Stimulated activated CD8-positive, alpha-beta memory T cell treated with anti-CD3 and anti-CD28 coated beads, Interleukin-7, amount 100 ng/mL, for 48 hours (primary cell): ENCODE measurements at regions not wholly inside any gene's neighbourhood (a gene's known extent, or its start where the extent isn't known, plus 50 kb on each side); places are given as distances from the start of the nearest gene placed in this dataset.
"Not testable (repeated sequence)": the region's sequence is repeated elsewhere in the genome, so short reads cannot be mapped to it uniquely, and the experiment has no call there.

ENCODE experiments used
- DNase-seq, 2 donors: peaks; one replicate each; pipeline ENCODE4 v3.0.0-alpha.2; 2020; ENCODE audit warnings: low read depth in 1 of 2; ENCODE audit errors: extremely low read depth in 1 of 2

DNA sequence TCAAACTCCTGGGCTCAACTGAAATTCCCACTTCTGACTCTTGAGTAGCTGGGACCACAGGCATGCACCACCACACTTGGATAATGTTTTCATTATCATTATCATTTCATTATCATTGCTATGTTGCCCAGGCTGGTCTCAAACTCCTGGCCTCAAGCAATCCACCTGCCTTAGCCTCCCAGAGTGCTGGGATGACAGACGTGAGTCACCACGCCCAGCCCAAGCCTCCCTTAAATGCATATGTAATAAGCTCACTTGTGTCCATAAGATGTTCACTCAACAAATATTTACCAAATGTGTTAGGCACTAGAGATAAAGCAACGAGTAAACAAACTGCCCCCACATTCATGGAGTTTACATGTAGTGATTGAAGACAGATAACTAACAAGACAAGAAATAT lies 295.7 kb downstream of the GOLGA6L6 start:
- DNase-seq = not testable (repeated sequence)

DNA sequence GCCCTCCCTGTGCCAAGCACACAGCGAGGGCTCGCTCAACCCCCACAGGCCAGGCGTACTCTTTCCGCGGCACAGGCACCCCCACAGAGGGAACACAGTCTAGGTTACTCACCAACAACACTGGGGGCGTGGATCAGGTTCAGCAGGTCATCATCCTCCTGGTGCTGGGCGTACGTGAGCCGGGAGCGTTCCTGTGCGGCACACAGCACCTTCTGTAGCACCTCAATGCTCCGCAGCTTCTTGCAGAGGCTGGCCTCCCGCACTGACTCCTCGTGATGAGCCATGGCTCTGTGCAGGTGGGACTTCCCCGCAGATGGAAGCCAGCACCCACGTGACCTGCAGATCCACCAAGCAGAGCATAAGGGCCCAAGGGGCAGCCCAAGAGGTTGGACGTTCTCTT lies 296.8 kb downstream of the GOLGA6L6 start:
- not testable (repeated sequence) for DNase-seq

DNA sequence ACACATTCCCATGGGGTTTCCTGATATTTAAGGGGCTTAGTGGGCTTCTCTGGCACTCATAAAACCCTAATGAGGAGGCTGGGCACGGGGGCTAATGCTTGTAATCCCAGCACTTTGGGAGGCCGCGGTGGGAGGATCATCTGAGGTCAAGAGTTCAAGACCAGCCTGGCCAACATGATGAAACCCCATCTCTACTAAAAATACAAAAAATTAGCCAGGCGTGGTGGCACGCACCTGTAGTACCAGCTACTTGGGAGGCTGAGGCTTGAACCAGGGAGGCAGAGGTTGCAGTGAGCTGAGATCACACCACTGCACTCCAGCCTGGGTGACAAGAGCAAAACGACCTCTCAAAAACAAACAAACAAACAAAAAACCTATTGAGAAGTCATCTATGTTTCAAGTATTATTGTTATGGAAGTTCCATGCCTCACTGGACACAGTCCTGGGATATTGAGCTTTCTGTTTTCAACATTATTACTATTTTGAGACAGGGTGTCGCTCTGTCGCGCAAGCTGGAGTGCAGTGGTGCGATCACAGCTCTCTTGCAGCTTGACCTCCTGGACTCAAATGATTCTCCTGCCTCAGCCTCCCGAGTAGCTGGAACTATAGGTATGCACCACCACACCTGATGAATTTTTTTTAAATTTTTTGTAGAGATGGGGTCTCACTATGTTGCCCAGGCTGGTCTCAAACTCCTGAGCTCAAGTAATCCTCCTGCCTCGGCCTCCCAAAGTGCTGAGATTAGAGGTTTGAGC lies 297.9 kb downstream of the GOLGA6L6 start:
- not testable (repeated sequence) for DNase-seq

DNA sequence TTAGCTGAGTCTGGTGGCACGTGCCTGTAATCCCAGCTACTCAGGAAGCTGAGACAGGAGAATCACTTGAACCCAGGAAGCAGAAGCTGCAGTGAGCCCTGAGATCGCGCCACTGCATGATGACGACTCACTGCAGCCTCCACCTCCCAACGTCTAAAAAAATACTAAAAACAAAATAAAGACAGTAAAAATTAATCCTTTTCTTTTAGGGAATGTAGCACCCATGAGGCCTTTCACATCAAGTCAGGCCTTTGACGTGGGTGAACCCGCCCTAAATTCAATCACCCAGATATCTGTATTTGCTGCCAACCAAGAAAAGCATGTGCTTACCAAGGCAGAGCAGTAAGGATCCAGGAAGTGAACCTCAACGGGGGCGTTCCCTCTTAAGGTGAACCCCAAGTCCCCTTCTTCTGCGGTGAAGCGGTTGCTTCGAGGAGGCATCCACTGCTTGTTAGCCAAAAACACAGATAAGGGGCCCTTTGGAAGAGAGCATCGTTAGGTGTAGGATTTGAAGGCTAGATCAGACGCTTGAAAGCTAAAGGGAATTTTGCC lies 301.2 kb downstream of the GOLGA6L6 start:
- not testable (repeated sequence) for DNase-seq

DNA sequence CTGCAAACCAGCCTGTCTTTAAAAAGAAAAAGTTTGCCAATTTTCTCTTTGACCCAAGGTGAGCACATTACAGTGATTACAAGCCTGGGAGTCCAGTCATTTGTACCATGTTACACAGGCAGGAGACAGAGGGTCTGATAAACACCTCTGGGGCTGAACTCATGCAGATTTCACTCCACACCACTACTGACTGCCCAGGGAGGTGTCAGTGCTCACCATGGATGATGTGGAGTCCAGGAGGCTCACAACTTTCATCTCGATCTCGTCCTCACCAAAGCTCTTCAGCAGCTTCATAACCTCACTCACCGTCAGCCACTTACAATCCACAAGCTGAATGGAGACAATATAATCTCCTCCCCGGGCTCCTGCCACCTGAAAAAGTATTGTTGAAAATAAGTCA lies 302.4 kb downstream of the GOLGA6L6 start:
- not testable (repeated sequence) for DNase-seq

DNA sequence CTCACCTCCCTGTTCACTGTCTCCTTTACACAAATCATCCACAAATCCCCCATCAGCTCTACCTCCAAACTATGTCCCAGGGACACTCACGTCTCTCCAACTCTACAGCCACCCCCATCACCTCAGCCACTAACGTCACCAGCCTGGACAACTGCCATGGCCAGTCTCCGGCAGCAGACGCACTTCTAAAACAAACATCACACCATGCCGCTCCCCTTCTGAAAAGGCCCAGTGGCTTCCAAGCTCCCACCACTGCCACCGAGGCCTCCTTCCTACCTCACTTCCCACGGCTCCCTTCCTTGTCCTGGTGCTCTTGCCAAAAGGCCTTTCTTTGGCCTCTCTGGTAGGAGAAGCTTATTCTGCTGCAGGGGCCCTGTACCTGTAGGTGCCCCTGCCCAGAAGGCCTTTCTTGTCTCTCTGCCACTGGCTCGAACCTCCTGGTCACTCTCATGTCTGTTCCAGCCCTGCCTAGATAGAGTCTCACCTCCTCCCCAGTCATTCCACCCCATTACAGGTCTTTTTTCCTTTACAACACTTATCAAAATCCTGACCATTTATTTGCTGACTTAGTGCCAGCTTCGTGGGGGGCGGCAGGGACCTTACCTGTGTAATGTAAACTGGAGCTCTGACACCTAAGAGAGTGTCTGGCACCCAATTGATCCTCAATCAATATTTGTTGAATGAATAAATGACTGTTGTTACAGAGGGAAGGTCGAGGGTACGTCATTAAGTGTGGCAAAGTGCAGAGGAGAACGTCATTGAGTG lies 304.2 kb downstream of the GOLGA6L6 start:
- DNase-seq = not testable (repeated sequence)

- not testable (repeated sequence) for DNase-seq
These were observed 305.9 kb downstream of the GOLGA6L6 start for GRCh38 chr15:20235728-20236127.

- DNase-seq = not testable (repeated sequence)
These were observed 307.5 kb downstream of the GOLGA6L6 start for GRCh38 chr15:20234006-20234540.

DNA sequence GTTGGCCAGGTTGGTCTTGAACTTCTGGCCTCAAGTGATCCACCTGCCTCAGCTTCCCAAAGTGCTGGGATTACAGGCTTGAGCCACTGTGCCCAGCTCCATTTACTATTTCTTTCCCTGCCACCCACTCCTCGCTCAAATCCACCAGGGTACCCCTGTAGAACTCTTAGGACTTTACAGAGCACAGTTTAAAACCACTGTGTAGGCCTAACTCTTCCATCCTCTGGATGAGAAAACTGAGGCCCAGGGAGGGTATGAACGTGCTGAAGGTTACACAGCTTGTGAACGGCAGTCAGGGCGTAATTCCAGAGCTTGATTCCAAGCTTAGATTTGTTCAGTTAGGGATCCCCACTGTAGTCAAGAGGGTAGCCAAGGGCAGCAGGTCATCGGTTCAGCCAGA lies 309.1 kb downstream of the GOLGA6L6 start:
- not testable (repeated sequence) for DNase-seq

DNA sequence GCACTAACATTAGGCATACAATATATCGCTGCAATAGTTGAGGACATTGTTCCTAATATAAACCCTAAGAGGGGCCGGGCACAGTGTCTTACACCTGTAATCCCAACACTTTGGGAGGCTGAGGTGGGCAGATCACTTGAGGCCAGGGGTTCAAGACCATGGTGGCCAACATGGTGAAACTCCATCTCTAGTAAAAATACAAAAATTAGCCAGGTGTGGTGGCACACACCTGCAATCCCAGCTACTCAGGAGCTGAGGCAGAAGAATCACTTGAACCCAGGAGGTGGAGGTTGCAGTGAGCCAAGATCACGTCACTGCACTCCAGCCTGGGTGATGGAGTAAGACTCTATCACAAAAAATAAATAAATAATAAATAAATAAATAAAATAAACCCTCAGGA lies 310.9 kb downstream of the GOLGA6L6 start:
- DNase-seq = not testable (repeated sequence)

DNA sequence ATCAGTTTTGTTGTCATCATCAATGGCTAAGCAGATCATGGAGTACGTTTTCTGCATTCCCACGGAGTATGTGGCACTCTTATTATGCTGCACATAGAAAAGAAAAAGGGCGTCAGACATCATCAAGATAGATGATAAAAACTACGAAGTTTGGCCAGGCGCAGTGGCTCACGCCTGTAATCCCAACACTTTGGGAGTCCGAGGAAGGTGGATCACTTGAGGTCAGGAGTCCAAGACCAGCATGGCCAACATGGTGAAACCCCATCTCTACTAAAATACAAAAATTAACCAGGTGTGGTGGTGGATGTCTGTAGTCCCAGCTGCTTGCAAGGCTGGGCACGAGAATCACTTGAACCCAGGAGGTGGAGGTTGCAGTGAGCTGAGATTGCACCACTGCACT lies 312.8 kb downstream of the GOLGA6L6 start:
- DNase-seq = not testable (repeated sequence)

DNA sequence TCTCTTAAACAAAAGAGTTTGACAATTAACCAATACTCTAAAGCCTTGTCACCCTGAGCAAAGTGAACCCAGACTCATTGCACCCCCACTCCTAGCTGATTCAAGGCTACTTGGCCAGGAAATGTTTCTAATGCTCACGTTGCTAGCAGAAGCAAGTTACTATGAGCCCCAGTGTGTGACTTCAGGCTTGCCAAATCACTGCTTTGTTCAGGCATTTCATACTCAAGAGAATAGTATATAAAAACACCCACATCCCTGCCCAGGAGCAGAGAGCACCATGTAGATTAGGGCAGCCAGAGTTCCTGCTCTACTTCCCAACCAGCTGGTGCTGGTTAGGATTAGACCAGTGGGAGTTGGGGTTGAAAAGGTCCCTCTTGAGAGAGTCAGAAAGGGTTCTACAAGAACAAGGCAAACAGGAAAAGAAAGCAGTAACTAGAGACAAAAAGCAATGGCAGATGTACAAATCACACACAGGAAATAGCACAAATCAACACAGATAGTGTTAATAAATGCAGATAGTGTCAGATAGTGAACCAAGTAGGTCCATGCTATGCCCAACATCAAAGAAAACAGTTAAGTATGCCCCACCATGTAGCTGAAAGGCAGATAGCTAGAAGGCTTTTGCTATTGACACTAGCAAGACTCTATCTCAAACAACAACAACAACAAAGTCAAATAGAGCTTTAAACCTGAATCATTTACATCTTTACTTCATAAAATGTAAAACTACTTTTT lies 314.3 kb downstream of the GOLGA6L6 start:
- not testable (repeated sequence) for DNase-seq

DNA sequence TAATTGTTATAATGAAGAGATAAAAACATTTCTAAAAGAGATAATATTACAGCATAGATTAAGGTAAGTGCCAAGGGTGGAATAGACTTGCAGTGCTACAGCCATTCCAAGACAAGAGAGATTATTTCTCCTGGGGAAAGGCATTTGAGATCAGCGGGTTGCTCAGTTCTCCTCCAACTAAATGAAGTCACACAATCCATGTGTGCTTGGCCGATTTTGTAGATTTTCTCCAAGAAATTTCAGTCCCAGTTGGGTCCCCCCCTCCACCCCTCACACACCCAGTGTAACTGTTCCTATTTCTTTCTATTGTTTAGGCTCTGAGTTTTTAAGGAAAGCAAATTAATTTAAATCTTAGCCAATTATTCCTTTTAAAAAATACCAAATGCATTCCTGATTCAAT lies 315.1 kb downstream of the GOLGA6L6 start:
- DNase-seq = not testable (repeated sequence)

GRCh38 chr15:20221063-20221462 lies 320.5 kb downstream of the GOLGA6L6 start:
- not testable (repeated sequence) for DNase-seq

- not testable (repeated sequence) for DNase-seq
These were observed 322.4 kb downstream of the GOLGA6L6 start for GRCh38 chr15:20219171-20219570.

DNA sequence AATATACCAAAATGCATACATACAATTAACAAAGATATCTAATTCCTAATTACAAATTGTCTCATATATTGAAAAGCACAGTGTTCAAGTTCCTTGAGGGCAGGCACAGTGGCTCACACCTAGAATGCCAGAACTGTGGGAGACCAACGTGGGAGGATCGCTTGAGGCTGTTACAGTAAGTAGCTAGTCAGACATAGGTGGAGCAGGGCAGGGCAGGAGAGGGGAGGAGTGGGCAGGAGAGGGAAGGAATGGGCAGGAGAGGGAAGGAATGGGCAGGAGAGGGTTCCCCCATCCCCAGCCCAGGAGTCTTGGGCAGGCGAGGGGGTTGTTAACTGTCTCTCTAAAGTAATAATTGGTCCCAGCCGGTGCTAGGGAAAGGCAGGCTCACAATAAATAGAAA lies 325.9 kb downstream of the GOLGA6L6 start:
- not testable (repeated sequence) for DNase-seq

DNA sequence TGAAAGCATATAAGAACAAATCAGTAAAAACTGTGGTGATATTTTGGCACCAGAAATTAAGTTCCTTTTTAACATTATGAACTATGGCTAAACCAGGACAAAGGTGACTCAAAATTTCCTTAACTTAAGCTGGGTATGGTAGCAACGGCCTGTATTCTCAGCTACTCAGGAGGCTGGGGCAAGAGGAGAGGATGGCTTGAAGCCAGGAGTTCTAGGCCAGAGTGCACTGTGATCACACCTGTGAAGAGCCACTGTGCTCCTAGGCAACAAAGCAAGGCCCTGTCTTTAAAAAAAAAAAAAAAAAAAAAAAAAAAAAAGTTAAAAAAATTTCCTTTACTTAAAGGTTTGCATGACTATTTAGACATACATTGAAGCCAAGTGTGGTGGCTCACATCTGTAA lies 327.5 kb downstream of the GOLGA6L6 start:
- not testable (repeated sequence) for DNase-seq

GRCh38 chr15:20211508-20211907 lies 330.1 kb downstream of the GOLGA6L6 start:
- not testable (repeated sequence) for DNase-seq

DNA sequence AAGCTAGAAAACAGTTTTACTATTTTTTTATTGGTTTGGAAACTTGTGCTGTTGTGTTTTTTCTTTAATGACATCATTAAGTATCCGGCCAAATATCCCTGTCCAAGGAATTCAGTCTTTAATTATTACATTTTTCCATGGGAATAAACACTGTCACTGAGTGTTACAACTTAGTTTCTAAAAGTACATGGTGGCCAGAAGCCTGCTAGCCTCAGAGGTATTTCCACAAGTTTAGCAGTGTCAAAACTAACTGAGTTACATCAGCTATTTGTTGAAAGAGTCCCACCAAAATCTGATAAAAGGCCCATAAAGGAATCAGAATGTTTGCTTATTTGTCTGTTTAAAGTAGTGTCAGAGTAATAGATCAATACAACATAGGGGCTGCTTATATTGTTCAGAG lies 331.6 kb downstream of the GOLGA6L6 start:
- not testable (repeated sequence) for DNase-seq

GRCh38 chr15:20207607-20208006 lies 334.0 kb downstream of the GOLGA6L6 start:
- not testable (repeated sequence) for DNase-seq

GRCh38 chr15:20207198-20207597 lies 334.4 kb downstream of the GOLGA6L6 start:
- not testable (repeated sequence) for DNase-seq
